IMR-90 (cell line): ENCODE measurements at regions not wholly inside any gene's neighbourhood (a gene's known extent, or its start where the extent isn't known, plus 50 kb on each side); places are given as distances from the start of the nearest gene placed in this dataset.
"Not testable (repeated sequence)": the region's sequence is repeated elsewhere in the genome, so short reads cannot be mapped to it uniquely, and the experiment has no call there.

Source experiments
- MAZ ChIP-seq: IDR thresholded peaks from 2 replicates; pipeline ENCODE4 v1.6.1; 2012; ENCODE audit warnings: low read depth, mild to moderate bottlenecking, low read length, improper control_type of control experiment, moderate library complexity, borderline replicate concordance
- TF ChIP-seq, protein P1 (sequence below): conservative IDR thresholded peaks from 2 replicates; pipeline ENCODE4 v1.5.1; 2012; ENCODE audit warnings: mild to moderate bottlenecking, low read depth, low read length, improper control_type of control experiment

DNA sequence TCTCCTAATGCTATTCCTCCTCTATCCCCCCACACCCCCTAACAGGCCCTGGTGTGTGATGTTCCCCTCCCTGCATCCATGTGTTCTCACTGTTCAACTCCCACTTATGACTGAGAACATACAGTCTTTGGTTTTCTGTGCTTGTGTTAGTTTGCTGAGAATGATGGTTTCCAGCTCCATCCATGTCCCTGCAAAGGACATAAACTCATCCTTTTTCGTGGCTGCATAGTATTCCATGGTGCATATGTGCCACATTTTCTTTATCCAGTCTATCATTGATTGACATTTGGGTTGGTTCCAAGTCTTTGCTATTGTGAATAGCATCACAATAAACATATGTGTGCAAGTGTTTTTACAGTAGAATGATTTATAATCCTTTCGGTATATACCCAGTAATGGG, 870.0 kb upstream of the SLC39A10 start:
- TF ChIP-seq MAZ, result not testable (repeated sequence)
- TF ChIP-seq, protein P1, sequence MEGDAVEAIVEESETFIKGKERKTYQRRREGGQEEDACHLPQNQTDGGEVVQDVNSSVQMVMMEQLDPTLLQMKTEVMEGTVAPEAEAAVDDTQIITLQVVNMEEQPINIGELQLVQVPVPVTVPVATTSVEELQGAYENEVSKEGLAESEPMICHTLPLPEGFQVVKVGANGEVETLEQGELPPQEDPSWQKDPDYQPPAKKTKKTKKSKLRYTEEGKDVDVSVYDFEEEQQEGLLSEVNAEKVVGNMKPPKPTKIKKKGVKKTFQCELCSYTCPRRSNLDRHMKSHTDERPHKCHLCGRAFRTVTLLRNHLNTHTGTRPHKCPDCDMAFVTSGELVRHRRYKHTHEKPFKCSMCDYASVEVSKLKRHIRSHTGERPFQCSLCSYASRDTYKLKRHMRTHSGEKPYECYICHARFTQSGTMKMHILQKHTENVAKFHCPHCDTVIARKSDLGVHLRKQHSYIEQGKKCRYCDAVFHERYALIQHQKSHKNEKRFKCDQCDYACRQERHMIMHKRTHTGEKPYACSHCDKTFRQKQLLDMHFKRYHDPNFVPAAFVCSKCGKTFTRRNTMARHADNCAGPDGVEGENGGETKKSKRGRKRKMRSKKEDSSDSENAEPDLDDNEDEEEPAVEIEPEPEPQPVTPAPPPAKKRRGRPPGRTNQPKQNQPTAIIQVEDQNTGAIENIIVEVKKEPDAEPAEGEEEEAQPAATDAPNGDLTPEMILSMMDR, result not testable (repeated sequence)
